Neural cell (in vitro differentiated cells): ENCODE measurements at regions not wholly inside any gene's neighbourhood (a gene's known extent, or its start where the extent isn't known, plus 50 kb on each side); places are given as distances from the start of the nearest gene placed in this dataset.

Experiments used
- H2AFZ ChIP-seq: fragments of 200-600, 300-800 bp; sonication (generic), shearing (Covaris generic); 2 replicates; pipeline ENCODE4 v1.6.0; 2014; ENCODE audit warnings: low read depth, mild to moderate bottlenecking, antibody characterized with exemption, low read length, moderate library complexity
- H3F3A ChIP-seq: fragments of 200-600 bp; shearing (Covaris generic); 2 replicates; pipeline ENCODE4 v1.6.1; 2016; ENCODE audit warnings: mild to moderate bottlenecking, moderate library complexity, mixed read lengths, antibody characterized with exemption, low read length; ENCODE audit not compliant: insufficient read depth, poor library complexity, severe bottlenecking
- H3K27ac ChIP-seq: fragments of 200-600, 300-800 bp; sonication (generic), shearing (Covaris generic); 2 replicates; pipeline ENCODE4 v1.5.1; 2014; ENCODE audit warnings: mild to moderate bottlenecking, low read length, moderate library complexity
- H3K27me3 ChIP-seq: fragments of 300-800, 200-600 bp; sonication (generic), shearing (Covaris generic); 2 replicates; pipeline ENCODE4 v1.6.0; 2014; ENCODE audit warnings: mild to moderate bottlenecking, low read depth, low read length, moderate library complexity; ENCODE audit not compliant: insufficient read depth
- H3K36me3 ChIP-seq: fragments of 300-800, 200-600 bp; sonication (generic), shearing (Covaris generic); 2 replicates; pipeline ENCODE4 v1.5.1; 2014; ENCODE audit warnings: mild to moderate bottlenecking, antibody characterized with exemption, low read length, moderate library complexity; ENCODE audit not compliant: insufficient read depth
- H3K4me2 ChIP-seq: fragments of 300-800, 200-600 bp; sonication (generic), shearing (Covaris generic); 2 replicates; pipeline ENCODE4 v1.6.0; 2014; ENCODE audit warnings: mild to moderate bottlenecking, low read length
- H3K4me3 ChIP-seq: fragments of 300-800, 200-600 bp; sonication (generic), shearing (Covaris generic); 2 replicates; pipeline ENCODE4 v1.5.1; 2014; ENCODE audit warnings: mild to moderate bottlenecking, low read length, moderate library complexity
- H3K79me2 ChIP-seq: fragments of 200-600 bp; shearing (Covaris generic); replicated peaks from 2 replicates; pipeline ENCODE4 v1.6.0; 2014; ENCODE audit warnings: mild to moderate bottlenecking, low read length, moderate library complexity; ENCODE audit not compliant: insufficient read depth
- H3K9ac ChIP-seq: fragments of 300-800, 200-600 bp; sonication (generic), shearing (Covaris generic); 2 replicates; pipeline ENCODE4 v1.6.1; 2016; ENCODE audit warnings: mild to moderate bottlenecking, low read length, mixed read lengths
- H3K9me2 ChIP-seq: fragments of 200-600 bp; shearing (Covaris generic); 2 replicates; pipeline ENCODE4 v1.6.1; 2016; ENCODE audit warnings: mild to moderate bottlenecking, low read length, mixed read lengths; ENCODE audit not compliant: insufficient read depth
- H3K9me3 ChIP-seq: fragments of 200-600, 300-800 bp; sonication (generic), shearing (Covaris generic); 2 replicates; pipeline ENCODE4 v1.6.1; 2016; ENCODE audit warnings: mild to moderate bottlenecking, mixed run types, low read length, moderate library complexity, mixed read lengths
- H4K20me1 ChIP-seq: fragments of 200-600 bp; shearing (Covaris generic); 2 replicates; pipeline ENCODE4 v1.6.1; 2016; ENCODE audit warnings: mild to moderate bottlenecking, mixed run types; ENCODE audit not compliant: insufficient read depth
- EP300 ChIP-seq: fragments of 450-650 bp; conservative IDR thresholded peaks from 2 replicates; pipeline ENCODE4 v1.6.1; 2014; ENCODE audit warnings: antibody characterized with exemption, mild to moderate bottlenecking, moderate library complexity; ENCODE audit not compliant: poor library complexity, severe bottlenecking
- EZH2 ChIP-seq: fragments of 200-600, 300-800 bp; shearing (Covaris generic), sonication (generic); IDR thresholded peaks from 2 replicates; pipeline ENCODE4 v1.6.1; 2014; ENCODE audit warnings: antibody characterized with exemption, low read length, borderline replicate concordance, mild to moderate bottlenecking; ENCODE audit not compliant: insufficient read depth, poor library complexity, severe bottlenecking
- MXI1 ChIP-seq: fragments of 450-650 bp; conservative IDR thresholded peaks from 2 replicates; pipeline ENCODE4 v1.6.1; 2014; ENCODE audit warnings: antibody characterized with exemption, mild to moderate bottlenecking; ENCODE audit not compliant: poor library complexity, severe bottlenecking
- POLR2AphosphoS5 ChIP-seq: IDR thresholded peaks from 2 replicates; pipeline ENCODE4 v1.6.1; 2012
- RAD21 ChIP-seq: fragments of 450-650 bp; conservative IDR thresholded peaks from 2 replicates; pipeline ENCODE4 v1.6.1; 2014; ENCODE audit warnings: antibody characterized with exemption, mild to moderate bottlenecking, moderate library complexity
- SMC3 ChIP-seq: fragments of 450-650 bp; conservative IDR thresholded peaks from 2 replicates; pipeline ENCODE4 v1.6.1; 2014; ENCODE audit warnings: antibody characterized with exemption, mild to moderate bottlenecking, moderate library complexity; ENCODE audit not compliant: poor library complexity
- TAF1 ChIP-seq: IDR thresholded peaks from 2 replicates; pipeline ENCODE4 v1.6.1; 2012; ENCODE audit warnings: low read depth
- TF ChIP-seq, protein P1 (sequence below): IDR thresholded peaks from 2 replicates; pipeline ENCODE4 v1.6.1; 2012; ENCODE audit warnings: borderline replicate concordance
- TF ChIP-seq, protein P2 (sequence below): fragments of 450-650 bp; IDR thresholded peaks from 2 replicates; pipeline ENCODE4 v1.5.1; 2014; ENCODE audit warnings: antibody characterized with exemption, mild to moderate bottlenecking, moderate library complexity; ENCODE audit not compliant: poor library complexity, severe bottlenecking

DNA sequence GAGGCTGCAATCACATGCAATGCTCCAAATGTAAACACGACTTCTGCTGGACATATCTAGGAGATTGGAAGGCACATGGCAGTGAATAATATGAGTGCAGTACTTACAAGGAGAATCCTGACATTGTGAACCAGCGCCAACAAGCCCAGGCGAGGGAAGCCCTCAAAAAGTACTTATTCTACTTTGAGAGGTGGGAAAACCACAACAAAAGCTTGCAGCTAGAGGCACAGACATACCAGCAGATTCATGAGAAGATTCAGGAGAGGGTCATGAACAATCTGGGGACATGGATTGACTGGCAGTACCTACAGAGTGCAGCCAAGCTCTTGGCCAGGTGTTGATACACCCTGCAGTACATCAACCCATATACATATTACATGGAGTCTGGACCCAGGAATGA is 475.7 kb upstream of the CDH2 start:
- H3F3A ChIP-seq: no peaks in the 10 kb centered on the region
- no peaks in the 10 kb centered on the region for H3K9me2 ChIP-seq
- H3K79me2 ChIP-seq: no peaks in the 10 kb centered on the region
- no peak overlapping the region for H3K4me3 ChIP-seq
- no peaks in the 10 kb centered on the region for H3K36me3 ChIP-seq
- H3K4me2 ChIP-seq: no peak overlapping the region
- H3K27me3 ChIP-seq: no peaks in the 10 kb centered on the region
- no peak overlapping the region for H3K27ac ChIP-seq
- H2AFZ ChIP-seq: no peak overlapping the region
- H3K9ac ChIP-seq: no peak overlapping the region
- TF ChIP-seq SMC3 (no peak), TAF1 (no peak)
- TF ChIP-seq, protein P1, sequence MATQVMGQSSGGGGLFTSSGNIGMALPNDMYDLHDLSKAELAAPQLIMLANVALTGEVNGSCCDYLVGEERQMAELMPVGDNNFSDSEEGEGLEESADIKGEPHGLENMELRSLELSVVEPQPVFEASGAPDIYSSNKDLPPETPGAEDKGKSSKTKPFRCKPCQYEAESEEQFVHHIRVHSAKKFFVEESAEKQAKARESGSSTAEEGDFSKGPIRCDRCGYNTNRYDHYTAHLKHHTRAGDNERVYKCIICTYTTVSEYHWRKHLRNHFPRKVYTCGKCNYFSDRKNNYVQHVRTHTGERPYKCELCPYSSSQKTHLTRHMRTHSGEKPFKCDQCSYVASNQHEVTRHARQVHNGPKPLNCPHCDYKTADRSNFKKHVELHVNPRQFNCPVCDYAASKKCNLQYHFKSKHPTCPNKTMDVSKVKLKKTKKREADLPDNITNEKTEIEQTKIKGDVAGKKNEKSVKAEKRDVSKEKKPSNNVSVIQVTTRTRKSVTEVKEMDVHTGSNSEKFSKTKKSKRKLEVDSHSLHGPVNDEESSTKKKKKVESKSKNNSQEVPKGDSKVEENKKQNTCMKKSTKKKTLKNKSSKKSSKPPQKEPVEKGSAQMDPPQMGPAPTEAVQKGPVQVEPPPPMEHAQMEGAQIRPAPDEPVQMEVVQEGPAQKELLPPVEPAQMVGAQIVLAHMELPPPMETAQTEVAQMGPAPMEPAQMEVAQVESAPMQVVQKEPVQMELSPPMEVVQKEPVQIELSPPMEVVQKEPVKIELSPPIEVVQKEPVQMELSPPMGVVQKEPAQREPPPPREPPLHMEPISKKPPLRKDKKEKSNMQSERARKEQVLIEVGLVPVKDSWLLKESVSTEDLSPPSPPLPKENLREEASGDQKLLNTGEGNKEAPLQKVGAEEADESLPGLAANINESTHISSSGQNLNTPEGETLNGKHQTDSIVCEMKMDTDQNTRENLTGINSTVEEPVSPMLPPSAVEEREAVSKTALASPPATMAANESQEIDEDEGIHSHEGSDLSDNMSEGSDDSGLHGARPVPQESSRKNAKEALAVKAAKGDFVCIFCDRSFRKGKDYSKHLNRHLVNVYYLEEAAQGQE: no peak
- H4K20me1 ChIP-seq: no peaks in the 10 kb centered on the region
- no peaks in the 10 kb centered on the region for H3K9me3 ChIP-seq

DNA sequence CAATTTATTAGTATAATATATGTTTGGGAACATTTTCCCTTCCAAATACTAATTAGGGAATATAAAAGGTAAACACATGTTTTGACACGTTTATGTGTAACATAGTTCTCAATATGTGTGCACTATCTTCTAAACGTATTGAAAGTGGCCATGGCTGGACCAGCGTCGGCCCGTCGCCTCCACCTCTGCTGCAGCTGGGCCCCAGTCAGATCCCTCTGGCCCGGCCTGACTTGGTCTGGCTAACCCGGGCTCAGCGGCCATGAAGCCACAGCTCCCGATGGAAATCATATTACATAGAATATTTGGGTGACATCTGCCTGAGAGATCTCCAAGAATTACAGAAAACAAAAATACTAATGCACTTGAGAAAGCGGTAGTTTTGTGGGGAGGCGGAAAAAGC is 474.4 kb upstream of the CDH2 start:
- Histone ChIP-seq H3F3A (no peaks in the 10 kb centered on the region), H3K79me2 (no peaks in the 10 kb centered on the region), H4K20me1 (no peaks in the 10 kb centered on the region), H3K9ac (no peak overlapping the region), H3K27me3 (no peaks in the 10 kb centered on the region), H3K27ac (no peak overlapping the region), H3K4me3 (no peak overlapping the region), H3K4me2 (no peak overlapping the region), H3K9me3 (no peaks in the 10 kb centered on the region), H3K36me3 (no peaks in the 10 kb centered on the region), H3K9me2 (no peaks in the 10 kb centered on the region), H2AFZ (no peak overlapping the region)
- TF ChIP-seq, protein P2, sequence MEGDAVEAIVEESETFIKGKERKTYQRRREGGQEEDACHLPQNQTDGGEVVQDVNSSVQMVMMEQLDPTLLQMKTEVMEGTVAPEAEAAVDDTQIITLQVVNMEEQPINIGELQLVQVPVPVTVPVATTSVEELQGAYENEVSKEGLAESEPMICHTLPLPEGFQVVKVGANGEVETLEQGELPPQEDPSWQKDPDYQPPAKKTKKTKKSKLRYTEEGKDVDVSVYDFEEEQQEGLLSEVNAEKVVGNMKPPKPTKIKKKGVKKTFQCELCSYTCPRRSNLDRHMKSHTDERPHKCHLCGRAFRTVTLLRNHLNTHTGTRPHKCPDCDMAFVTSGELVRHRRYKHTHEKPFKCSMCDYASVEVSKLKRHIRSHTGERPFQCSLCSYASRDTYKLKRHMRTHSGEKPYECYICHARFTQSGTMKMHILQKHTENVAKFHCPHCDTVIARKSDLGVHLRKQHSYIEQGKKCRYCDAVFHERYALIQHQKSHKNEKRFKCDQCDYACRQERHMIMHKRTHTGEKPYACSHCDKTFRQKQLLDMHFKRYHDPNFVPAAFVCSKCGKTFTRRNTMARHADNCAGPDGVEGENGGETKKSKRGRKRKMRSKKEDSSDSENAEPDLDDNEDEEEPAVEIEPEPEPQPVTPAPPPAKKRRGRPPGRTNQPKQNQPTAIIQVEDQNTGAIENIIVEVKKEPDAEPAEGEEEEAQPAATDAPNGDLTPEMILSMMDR: no peak
- TF ChIP-seq TAF1 (no peak), EZH2 (no peak), POLR2AphosphoS5 (no peak), EP300 (no peak), RAD21 (no peak), MXI1 (no peak)
- TF ChIP-seq, protein P1: no peak
